NB4 (cell line): ENCODE measurements at regions not wholly inside any gene's neighbourhood (a gene's known extent, or its start where the extent isn't known, plus 50 kb on each side); places are given as distances from the start of the nearest gene placed in this dataset.
A peak's percentile ranks its signal among the peaks of the same experiment; 100 is the strongest.

Experiments
- DNase-seq: peaks from one replicate; pipeline ENCODE4 v3.0.0; 2010; ENCODE audit warnings: low read depth
- H3K4me3 ChIP-seq: one replicate; pipeline ENCODE4 v1.5.1; 2011; ENCODE audit warnings: mild to moderate bottlenecking, low read depth, low read length, moderate library complexity
- MYC ChIP-seq: IDR thresholded peaks from 2 replicates; pipeline ENCODE4 v1.6.1; 2011; ENCODE audit warnings: low read depth, low read length
- POLR2A ChIP-seq: IDR thresholded peaks from 2 replicates; pipeline ENCODE4 v1.6.1; 2011; ENCODE audit warnings: mild to moderate bottlenecking; ENCODE audit not compliant: insufficient read length; ENCODE audit errors: extremely low read depth
- TF ChIP-seq, protein P1 (sequence below): IDR thresholded peaks from 2 replicates; pipeline ENCODE4 v1.6.1; 2011; ENCODE audit warnings: low read depth, low read length
- TF ChIP-seq, protein P2 (sequence below): IDR thresholded peaks from one replicate; pipeline ENCODE4 v1.5.1; 2012; ENCODE audit warnings: low read depth, low read length

DNA sequence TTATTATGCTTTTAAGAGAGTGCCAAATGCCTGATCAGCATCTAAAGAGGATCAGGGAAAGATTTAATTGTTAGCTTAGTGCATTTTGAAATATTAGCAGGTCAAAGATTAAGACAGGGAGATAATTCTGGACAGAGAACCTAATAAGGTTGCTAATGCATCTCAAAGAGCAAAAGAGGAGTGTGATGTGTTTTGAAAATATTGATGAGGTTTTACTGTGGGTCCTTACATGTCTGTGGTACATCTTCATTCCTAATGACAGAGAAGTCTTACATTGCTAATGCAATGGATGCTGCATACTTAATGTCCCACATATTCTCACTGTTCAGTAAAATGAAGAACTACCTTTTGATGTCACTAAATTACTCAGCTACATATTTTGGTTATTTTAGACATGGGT is 154.1 kb downstream of the TAF11L14 start:
- H3K4me3 ChIP-seq = no peak overlapping the region
- DNase-seq = no peak
- TF ChIP-seq MYC (no peak), POLR2A (no peak)
- TF ChIP-seq, protein P1, sequence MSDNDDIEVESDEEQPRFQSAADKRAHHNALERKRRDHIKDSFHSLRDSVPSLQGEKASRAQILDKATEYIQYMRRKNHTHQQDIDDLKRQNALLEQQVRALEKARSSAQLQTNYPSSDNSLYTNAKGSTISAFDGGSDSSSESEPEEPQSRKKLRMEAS = no peak
- TF ChIP-seq, protein P2, sequence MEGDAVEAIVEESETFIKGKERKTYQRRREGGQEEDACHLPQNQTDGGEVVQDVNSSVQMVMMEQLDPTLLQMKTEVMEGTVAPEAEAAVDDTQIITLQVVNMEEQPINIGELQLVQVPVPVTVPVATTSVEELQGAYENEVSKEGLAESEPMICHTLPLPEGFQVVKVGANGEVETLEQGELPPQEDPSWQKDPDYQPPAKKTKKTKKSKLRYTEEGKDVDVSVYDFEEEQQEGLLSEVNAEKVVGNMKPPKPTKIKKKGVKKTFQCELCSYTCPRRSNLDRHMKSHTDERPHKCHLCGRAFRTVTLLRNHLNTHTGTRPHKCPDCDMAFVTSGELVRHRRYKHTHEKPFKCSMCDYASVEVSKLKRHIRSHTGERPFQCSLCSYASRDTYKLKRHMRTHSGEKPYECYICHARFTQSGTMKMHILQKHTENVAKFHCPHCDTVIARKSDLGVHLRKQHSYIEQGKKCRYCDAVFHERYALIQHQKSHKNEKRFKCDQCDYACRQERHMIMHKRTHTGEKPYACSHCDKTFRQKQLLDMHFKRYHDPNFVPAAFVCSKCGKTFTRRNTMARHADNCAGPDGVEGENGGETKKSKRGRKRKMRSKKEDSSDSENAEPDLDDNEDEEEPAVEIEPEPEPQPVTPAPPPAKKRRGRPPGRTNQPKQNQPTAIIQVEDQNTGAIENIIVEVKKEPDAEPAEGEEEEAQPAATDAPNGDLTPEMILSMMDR = no peak

DNA sequence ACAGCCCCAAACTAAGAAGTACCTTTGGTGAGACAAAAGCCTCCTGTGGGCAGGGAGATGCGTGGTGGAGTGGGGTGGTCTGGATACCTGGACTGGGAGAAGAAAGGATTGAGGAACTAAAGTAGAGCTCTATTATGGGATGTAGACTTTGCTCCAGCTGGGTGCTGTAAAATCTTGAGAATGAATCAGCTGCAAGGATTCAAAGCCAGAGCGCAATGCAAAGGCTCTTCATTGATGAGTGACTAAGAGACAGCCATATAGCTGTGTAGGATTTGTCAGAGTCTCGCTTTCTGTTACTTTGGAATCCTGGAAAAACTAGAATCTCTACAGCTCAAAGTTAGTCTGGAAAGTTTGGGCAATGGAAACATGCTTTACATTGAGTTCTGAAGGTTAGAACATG is 159.9 kb downstream of the TAF11L14 start:
- TF ChIP-seq, protein P2 = no peak
- no peak for TF ChIP-seq POLR2A
- TF ChIP-seq, protein P1 = no peak
- no peak for TF ChIP-seq MYC
- DNase-seq = no peak
- H3K4me3 ChIP-seq = no peak overlapping the region

GRCh38 chr5:17794815-17795214 is 160.6 kb downstream of the TAF11L14 start:
- H3K4me3 ChIP-seq = no peak overlapping the region
- TF ChIP-seq, protein P1 = no peak
- TF ChIP-seq MYC = no peak
- TF ChIP-seq, protein P2 = no peak
- no peak for TF ChIP-seq POLR2A
- peak; percentile 49 for DNase-seq

DNA sequence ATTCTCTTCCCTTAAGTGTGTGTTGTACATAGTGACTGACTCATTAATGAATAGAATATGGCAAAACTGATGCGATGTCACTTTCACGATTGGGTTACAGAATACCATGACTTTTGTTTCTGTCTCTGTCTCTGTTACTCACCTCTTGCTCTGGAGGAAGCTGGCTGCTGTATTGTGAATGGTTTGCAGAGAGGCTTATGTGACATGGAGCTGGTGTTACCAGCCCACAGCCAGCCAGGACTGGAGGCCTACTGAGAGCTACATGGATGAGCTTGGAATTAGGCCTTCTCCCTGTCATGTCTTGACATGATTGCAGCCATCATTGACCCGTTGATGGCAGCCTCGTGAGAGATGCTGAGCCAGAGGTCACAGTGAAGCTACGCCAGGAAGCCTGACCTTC is 161.9 kb downstream of the TAF11L14 start:
- DNase-seq = no peak
- H3K4me3 ChIP-seq = no peak overlapping the region
- TF ChIP-seq, protein P1 = no peak

GRCh38 chr5:17796757-17797396 is 162.6 kb downstream of the TAF11L14 start:
- no peak for DNase-seq
- TF ChIP-seq MYC (no peak), POLR2A (no peak)
- TF ChIP-seq, protein P1 = no peak
- TF ChIP-seq, protein P2 = no peak
- no peak overlapping the region for H3K4me3 ChIP-seq

GRCh38 chr5:17799521-17799920 is 165.3 kb downstream of the TAF11L14 start:
- no peak for TF ChIP-seq MYC
- TF ChIP-seq, protein P2 = no peak
- TF ChIP-seq POLR2A = no peak
- TF ChIP-seq, protein P1 = no peak
- H3K4me3 ChIP-seq = no peak overlapping the region
- no peak for DNase-seq
